HEK293 (cell line): ENCODE measurements at regions not wholly inside any gene's neighbourhood (a gene's known extent, or its start where the extent isn't known, plus 50 kb on each side); places are given as distances from the start of the nearest gene placed in this dataset.

Source experiments
- ATF2 ChIP-seq: fragments of 450-650 bp; formaldehyde crosslinking; IDR thresholded peaks from 2 replicates; pipeline ENCODE4 v1.5.1; 2016; ENCODE audit warnings: missing biosample characterization, missing genetic modification characterization, low read depth
- FEZF1 ChIP-seq: fragments of 450-650 bp; formaldehyde crosslinking; IDR thresholded peaks from 2 replicates; pipeline ENCODE4 v1.5.1; 2016; ENCODE audit warnings: missing biosample characterization, missing genetic modification characterization
- ZNF239 ChIP-seq: fragments of 450-650 bp; formaldehyde crosslinking; IDR thresholded peaks from 2 replicates; pipeline ENCODE4 v1.5.1; 2016; ENCODE audit warnings: missing biosample characterization, missing genetic modification characterization
- ZNF274 ChIP-seq, 2 experiments: fragments of 200-500 bp in 1 of 2; fragments of 450-650 bp in 1 of 2; sonication (Bioruptor generic) in 1 of 2; formaldehyde crosslinking in 1 of 2; IDR thresholded peaks; 2 replicates each; pipeline versions ENCODE4 v1.5.1 to v1.6.1; 2014 to 2016; ENCODE audit warnings: borderline replicate concordance in 1 of 2, inconsistent platforms in 1 of 2, low read length in 1 of 2, missing biosample characterization in 1 of 2, missing genetic modification characterization in 1 of 2
- ZNF704 ChIP-seq: fragments of 450-650 bp; formaldehyde crosslinking; IDR thresholded peaks from 2 replicates; pipeline ENCODE4 v1.5.1; 2016; ENCODE audit warnings: missing biosample characterization, missing genetic modification characterization

GRCh38 chrX:1109580-1110119 lies 102.8 kb downstream of the CRLF2 start:
- TF ChIP-seq ATF2 (tag by site-specific recombination) (no peak), ZNF239 (tag by site-specific recombination) (no peak), FEZF1 (tag by site-specific recombination) (no peak), ZNF704 (no peak), ZNF274 (IDR thresholded peaks at IDR 0.05; ENCODE audit: low read length) (no peak), ZNF274 (tag by site-specific recombination; IDR thresholded peaks at IDR 0.05; ENCODE audit: borderline replicate concordance) (no peak)
